HG03139 (cell line): ENCODE measurements at regions not wholly inside any gene's neighbourhood (a gene's known extent, or its start where the extent isn't known, plus 50 kb on each side); places are given as distances from the start of the nearest gene placed in this dataset.
"Not testable (repeated sequence)": the region's sequence is repeated elsewhere in the genome, so short reads cannot be mapped to it uniquely, and the experiment has no call there.

ENCODE experiments used
- ATAC-seq: cut with Tn5 transposase; IDR thresholded peaks from one replicate; pipeline ENCODE4 v1.9.1; 2021; ENCODE audit not compliant: unreplicated experiment

DNA sequence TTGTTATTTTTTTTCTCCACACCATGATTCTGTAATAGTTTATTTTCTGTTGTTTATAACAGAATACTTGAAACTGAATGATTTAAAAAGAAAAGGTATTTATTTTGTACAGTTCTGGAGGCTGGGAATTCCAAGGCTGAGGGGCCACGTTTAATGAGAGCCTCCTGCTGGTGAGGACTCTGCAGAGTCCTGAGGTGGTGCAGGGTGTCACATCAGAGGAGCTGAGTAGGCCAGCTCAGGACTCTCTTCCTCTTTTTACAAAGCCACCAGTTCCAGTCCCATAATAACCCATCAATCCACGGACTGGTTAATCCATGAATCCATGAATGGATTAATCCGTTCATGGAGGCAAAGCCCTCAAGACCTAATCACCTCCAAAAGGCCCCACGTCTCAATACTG is 71.6 kb downstream of the TFAP2A start:
- ATAC-seq = no peak

- no peak for ATAC-seq
These were observed 73.3 kb downstream of the TFAP2A start for GRCh38 chr6:10341605-10342004.

- no peak for ATAC-seq
These were observed 76.7 kb downstream of the TFAP2A start for GRCh38 chr6:10338151-10338550.

DNA sequence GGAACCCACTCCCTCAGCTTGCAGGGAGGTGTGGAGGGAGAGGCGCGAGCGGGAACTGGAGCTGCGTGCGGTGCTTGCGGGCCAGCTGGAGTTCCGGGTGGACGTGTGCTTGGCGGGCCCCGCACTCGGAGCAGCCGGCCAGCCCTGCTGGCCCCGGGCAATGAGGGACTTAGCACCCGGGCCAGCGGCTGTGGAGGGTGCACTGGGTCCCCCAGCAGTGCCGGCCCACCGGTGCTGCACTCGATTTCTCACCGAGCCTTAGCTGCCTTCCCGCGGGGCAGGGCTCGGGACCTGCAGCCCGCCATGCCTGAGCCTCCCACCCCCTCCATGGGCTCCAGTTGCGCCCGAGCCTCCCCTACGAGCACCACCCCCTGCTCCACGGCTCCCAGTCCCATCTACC is 77.5 kb downstream of the TFAP2A start:
- not testable (repeated sequence) for ATAC-seq

DNA sequence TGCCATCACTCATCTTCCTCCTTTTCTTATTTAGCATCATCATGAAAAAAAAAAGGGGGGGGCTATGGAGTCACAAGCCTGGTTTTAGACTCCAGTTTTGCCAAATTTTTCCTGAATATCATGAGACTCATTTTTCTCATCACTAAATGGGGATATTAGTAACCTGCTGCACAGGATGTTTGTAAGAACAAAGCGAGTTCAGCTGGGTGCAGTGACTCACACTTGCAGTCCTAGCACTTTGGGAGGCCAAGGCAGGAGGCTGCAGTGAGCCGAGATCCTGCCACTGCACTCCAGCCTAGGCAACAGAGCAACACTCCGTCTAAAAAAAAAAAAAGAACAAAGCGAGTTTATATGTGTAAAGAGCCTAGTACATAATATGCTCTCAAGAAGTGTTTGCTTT is 82.8 kb downstream of the TFAP2A start:
- ATAC-seq = no peak

- ATAC-seq = no peak
These were observed 83.4 kb downstream of the TFAP2A start for GRCh38 chr6:10331334-10331968.

DNA sequence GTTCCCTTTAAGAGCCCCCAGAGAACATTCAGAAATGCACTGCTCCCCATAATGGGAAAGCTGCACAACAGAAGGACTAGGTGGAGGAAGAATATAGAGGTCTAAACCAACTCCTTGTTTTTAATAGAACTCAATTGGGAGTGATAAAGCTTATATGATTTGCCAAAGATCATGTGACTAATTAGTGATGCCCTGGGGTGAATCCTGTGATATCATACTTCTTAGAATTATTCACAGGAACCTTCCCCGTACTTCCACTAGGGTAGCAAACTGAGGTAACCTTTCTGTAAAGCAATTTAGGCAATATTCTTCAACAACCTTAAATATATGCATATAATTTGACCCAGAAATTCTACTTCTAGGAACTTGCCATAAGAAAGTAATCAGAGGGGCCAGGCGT is 84.4 kb downstream of the TFAP2A start:
- no peak for ATAC-seq

DNA sequence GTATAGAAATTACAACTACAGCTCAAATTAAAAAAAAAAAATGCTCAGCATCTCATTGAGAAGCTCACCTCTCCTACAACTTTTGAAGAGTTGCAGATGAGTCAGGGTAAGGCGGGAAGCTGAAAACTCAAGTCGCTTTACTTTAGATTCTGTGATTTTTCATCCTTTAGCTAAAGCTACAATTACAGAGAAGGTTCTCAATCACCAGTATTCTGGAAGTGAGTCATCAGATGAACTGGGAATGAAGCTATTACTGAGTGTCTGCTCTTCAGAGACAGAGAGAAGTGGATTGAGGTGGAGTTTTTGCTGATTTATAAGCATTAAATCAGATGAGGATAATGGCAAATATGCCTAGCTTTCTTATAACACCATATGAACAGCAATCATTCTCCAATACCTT is 91.9 kb downstream of the TFAP2A start:
- no peak for ATAC-seq

GRCh38 chr6:10320291-10320690 is 94.6 kb downstream of the TFAP2A start:
- ATAC-seq = no peak

GRCh38 chr6:10316373-10316721 is 98.5 kb downstream of the TFAP2A start:
- no peak for ATAC-seq

DNA sequence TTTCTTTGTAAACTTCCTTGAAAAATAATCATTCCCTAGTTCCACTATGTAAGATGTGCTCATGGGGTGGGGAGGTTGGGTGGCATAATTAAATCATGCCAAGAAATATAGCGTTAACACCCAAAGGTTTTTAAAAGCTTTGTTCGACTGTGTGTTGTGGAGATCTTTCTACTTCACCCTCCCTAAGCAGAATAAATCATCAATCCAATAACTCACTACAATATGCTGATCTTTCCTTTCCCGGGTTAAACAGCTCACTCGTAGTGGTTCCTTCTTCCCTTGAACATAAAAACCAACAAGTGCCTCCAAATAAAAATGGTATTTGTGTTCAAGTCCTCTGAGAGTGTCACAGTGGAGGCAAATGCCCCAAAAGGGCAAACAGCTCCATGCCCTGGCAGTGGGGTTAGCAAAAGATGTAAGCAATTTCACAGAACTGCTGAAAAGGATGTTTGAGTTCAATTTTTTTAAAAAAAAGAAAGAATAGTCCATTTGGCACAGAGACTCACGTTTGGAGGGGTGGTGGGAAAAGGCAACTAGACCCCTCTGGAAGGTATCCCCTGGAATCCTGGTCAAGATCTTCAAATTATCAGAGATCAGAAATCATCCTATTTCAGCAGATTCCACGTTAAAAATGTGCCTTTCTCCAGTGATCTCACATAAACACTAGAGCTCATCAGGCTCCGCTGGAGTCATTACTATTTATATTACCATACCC is 99.1 kb downstream of the TFAP2A start:
- no peak for ATAC-seq

- ATAC-seq = no peak
These were observed 99.8 kb downstream of the TFAP2A start for GRCh38 chr6:10315034-10315433.

DNA sequence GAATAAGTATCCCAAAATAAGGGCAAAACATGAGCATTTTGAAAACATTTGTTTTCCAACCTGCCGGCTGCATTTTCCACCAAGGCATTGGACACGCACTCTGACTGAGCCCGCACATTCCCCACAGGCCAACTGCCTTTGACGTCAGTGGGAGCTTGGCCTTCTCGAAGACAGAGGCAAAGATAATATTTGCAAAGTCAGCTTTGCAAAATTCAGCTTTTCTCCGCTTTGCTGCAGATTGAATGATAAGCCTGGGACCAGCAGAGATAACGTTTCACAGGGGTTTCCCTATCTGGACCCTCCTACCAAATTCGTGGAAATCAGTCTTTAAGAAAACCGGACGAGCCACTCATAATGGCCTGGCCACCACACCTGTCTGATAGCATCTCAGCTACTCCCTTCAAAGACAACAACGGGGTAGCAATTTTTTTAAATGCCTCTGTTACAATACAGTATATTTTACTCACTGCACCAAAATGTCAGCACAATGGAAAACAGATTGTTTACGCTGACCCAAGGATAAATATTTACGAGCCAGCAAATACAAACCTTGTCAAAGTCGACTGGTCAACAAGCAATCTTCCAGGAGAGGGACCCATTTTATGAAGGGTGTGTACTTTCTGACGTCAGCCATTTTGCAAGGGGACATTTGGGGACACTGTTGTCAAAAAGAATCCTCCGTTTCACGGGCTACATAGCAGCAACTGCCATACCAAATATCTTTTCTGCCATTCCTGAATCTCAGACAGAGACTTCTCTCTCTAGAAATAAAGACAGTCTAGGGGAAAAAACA is 100.5 kb downstream of the TFAP2A start:
- ATAC-seq = no peak

- no peak for ATAC-seq
These were observed 101.1 kb downstream of the TFAP2A start for GRCh38 chr6:10313799-10314162.

DNA sequence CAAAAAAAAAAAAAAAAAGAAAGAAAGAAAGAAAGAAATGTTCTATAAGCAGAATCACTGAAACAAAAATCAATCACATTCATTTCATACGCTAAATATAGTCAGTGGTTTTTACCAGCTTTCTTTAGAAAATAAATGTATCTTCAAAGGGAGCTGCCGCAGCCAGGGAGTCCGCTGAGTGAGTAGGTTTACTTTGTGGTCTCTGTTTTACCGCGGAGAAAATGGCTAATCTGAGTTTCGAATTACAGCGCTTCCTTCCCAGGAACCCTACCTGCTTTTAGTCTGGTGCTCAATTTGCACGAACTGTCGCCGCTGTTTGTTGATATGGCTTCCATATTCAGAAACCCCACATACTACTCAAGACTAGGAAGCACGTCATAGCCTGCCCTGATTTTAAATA is 102.4 kb downstream of the TFAP2A start:
- ATAC-seq = no peak

DNA sequence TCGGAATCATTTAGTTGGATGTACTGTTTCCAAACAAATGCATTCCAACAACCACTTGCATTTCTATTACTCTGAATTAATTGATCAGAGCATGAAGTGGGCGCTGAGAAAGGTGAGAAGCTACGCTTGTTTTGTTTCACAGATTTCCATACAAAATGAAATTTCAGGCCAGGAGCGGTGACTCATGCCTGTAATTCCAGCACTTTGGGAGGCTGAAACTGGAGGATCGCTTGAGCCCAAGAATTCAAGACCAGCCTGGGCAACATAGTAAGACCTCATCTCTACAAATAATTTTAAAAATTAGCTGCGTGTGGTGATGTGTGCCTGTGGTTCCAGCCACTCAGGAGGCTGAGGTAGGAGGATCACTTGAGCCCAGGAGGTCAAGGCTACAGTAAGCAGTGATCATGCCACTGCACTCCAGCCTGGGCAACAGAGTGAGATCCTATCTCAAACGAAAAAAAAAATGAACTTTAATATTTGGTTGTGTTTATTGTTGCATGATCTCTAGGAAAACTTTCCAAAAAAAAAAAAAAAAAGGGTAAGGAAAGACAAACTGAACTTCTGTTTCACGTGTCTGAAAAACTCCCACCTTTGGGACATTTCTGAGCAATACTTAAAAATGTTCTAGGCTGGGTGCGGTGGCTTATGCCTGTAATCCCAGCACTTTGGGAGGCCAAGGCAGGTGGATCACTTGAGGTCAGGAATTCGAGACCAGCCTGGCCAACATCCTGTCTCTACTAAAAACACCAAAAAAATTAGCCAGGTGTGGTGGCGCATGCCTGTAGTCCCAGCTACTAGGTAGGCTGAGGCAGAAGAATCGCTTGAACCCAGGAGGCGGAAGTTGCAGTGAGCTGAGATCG is 103.1 kb downstream of the TFAP2A start:
- not testable (repeated sequence) for ATAC-seq

DNA sequence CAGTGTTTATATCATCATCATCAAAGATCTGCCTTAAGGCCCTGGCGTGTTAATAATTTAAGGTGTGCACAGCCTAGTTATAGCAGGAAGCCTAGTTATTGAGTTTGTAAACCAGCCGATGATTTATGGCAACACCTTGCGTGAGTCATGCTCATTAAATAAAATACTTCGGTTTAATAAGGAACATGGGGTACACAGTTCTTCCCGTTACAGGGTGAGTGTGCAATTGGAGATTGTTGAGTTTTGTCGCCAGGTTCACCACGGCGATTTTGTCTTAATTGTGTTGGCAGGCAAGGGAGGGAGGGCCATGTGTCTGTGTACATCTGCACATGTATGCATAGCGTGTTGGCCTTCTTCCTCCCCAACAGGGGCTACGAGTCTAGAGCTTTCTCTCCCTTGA is 104.0 kb downstream of the TFAP2A start:
- ATAC-seq = no peak

- no peak for ATAC-seq
These were observed 104.6 kb downstream of the TFAP2A start for GRCh38 chr6:10310330-10310653.

- no peak for ATAC-seq
These were observed 105.2 kb downstream of the TFAP2A start for GRCh38 chr6:10309457-10310329.

DNA sequence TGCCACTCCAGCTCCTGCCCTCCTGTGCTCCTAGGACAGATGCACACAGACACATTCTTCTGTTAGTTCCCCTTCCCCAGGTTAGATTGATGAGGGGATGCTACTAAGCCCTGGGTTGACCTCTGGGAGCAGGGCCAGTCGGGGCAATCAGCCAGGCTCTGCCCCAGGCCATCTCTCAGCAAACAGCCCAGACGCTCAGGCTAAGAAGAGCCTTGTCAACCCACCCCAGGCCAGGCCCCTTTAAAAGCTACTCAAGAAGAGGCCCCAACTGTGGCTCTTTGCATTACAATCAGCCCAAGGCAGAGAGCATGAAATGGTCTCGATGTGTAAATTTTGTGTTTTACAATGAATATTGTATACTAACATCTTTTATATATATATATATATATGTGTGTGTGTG is 107.4 kb downstream of the TFAP2A start:
- no peak for ATAC-seq

GRCh38 chr6:10307028-10307427 is 107.8 kb downstream of the TFAP2A start:
- ATAC-seq = no peak
